GM12878 (cell line): ENCODE measurements at regions not wholly inside any gene's neighbourhood (a gene's known extent, or its start where the extent isn't known, plus 50 kb on each side); places are given as distances from the start of the nearest gene placed in this dataset.

Source experiments
- ATAC-seq: fragments of 200-7000 bp; cut with Tn5 transposase; 3 replicates; pipeline ENCODE4 v1.9.1; 2020; ENCODE audit warnings: mild to moderate bottlenecking, moderate library complexity
- BruUV-seq: library from RNA; stranded (reverse); fragments of 400-500 nt; replicated peaks from 2 replicates; lab custom pipeline; 2021; lab: Mats Ljungman, UMichigan
- CTCF ChIA-PET: fragments of 300-600 bp; sonication (Branson Sonifier 250); formaldehyde crosslinking; extraction: SDS; loops from one replicate; lab custom pipeline; 2021; ENCODE audit warnings: inconsistent platforms; lab: Yijun Ruan, JAX
- POLR2A ChIA-PET: fragments of 350-600 bp; formaldehyde crosslinking; extraction: SDS; loops from one replicate; lab custom pipeline; 2021; ENCODE audit warnings: inconsistent platforms; lab: Charles Lee
- RAD21 ChIA-PET: fragments of 300-600 bp; sonication (Branson Sonifier 250); formaldehyde crosslinking; loops from one replicate; lab custom pipeline; 2023; ENCODE audit warnings: antibody characterized with exemption; ENCODE audit not compliant: unreplicated experiment; lab: Charles Lee
- SMC1A ChIA-PET: fragments of 300-600 bp; sonication (Branson Sonifier 250); formaldehyde crosslinking; loops from one replicate; lab custom pipeline; 2023; ENCODE audit not compliant: unreplicated experiment, uncharacterized antibody; lab: Charles Lee
- DNase-seq: peaks from one replicate; pipeline ENCODE4 v3.0.0-alpha.2; 2011; ENCODE audit warnings: low read depth, low spot score
- FAIRE-seq: peaks from 3 replicates; lab custom pipeline; 2011; peaks lifted over from hg19 to GRCh38; lab: Jason Lieb, UNC
- H2AFZ ChIP-seq: 2 replicates; pipeline ENCODE4 v1.6.0; 2011; ENCODE audit warnings: low read depth, low read length, control low read depth; ENCODE audit not compliant: control insufficient read depth
- H3K27ac ChIP-seq: 2 replicates; pipeline ENCODE4 v1.5.1; 2011; ENCODE audit warnings: control low read depth; ENCODE audit not compliant: control insufficient read depth, insufficient read depth
- H3K27me3 ChIP-seq, 2 experiments: replicated peaks in 1 of 2; 2 replicates each; pipeline versions ENCODE4 v1.6.0 to v1.6.1; 2011; ENCODE audit warnings: low read length in 1 of 2; ENCODE audit not compliant: control insufficient read depth in 2 of 2, insufficient read depth in 2 of 2
- H3K36me3 ChIP-seq, 2 experiments: 2 replicates each; pipeline ENCODE4 v1.5.1; 2011; ENCODE audit warnings: low read length in 1 of 2; ENCODE audit not compliant: control insufficient read depth in 2 of 2, insufficient read depth in 2 of 2
- H3K4me1 ChIP-seq: 2 replicates; pipeline ENCODE4 v1.6.1; 2011; ENCODE audit warnings: mild to moderate bottlenecking, low read length, moderate library complexity, mixed read lengths; ENCODE audit not compliant: control insufficient read depth, insufficient read depth
- H3K4me2 ChIP-seq: 2 replicates; pipeline ENCODE4 v1.6.0; 2011; ENCODE audit warnings: control low read depth; ENCODE audit not compliant: control insufficient read depth, insufficient read depth
- H3K4me3 ChIP-seq: fragments of 200-600 bp; sonication (generic); 2 replicates; pipeline ENCODE4 v1.5.1; 2016
- H3K79me2 ChIP-seq: 2 replicates; pipeline ENCODE4 v1.6.0; 2011; ENCODE audit warnings: low read length; ENCODE audit not compliant: control insufficient read depth, insufficient read depth
- H3K9ac ChIP-seq: 2 replicates; pipeline ENCODE4 v1.8.0; 2011; ENCODE audit warnings: low read length, control low read depth, mixed read lengths; ENCODE audit not compliant: control insufficient read depth, insufficient read depth
- H3K9me3 ChIP-seq: replicated peaks from 3 replicates; pipeline ENCODE4 v1.5.1; 2011; ENCODE audit warnings: mild to moderate bottlenecking, low read length; ENCODE audit not compliant: control insufficient read depth, insufficient read depth
- H4K20me1 ChIP-seq: 2 replicates; pipeline ENCODE4 v1.6.0; 2011; ENCODE audit not compliant: control insufficient read depth, insufficient read depth
- BHLHE40 ChIP-seq, 2 experiments: fragments of 450-650 bp in 1 of 2; IDR thresholded peaks; 2 replicates each; pipeline ENCODE4 v1.6.1; 2011 to 2017; ENCODE audit warnings: low read depth in 2 of 2, borderline replicate concordance in 1 of 2, improper control_type of control experiment in 1 of 2, low read length in 1 of 2, mild to moderate bottlenecking in 1 of 2
- E2F8 ChIP-seq: fragments of 450-650 bp; IDR thresholded peaks from 2 replicates; pipeline ENCODE4 v1.6.1; 2018; ENCODE audit warnings: mild to moderate bottlenecking, low read depth, moderate library complexity; ENCODE audit not compliant: partially characterized antibody
- EP300 ChIP-seq, 2 experiments: fragments of 150-350 bp in 1 of 2; IDR thresholded peaks; 2 replicates each; pipeline ENCODE4 v1.6.1; 2011 to 2012; ENCODE audit warnings: low read depth in 2 of 2, low read length in 2 of 2, borderline replicate concordance in 1 of 2, improper control_type of control experiment in 1 of 2, inconsistent platforms in 1 of 2; ENCODE audit not compliant: control insufficient read depth in 1 of 2
- FOXM1 ChIP-seq: IDR thresholded peaks from 2 replicates; pipeline ENCODE4 v1.6.1; 2012; ENCODE audit warnings: low read depth, mild to moderate bottlenecking, inconsistent platforms, low read length, moderate library complexity
- HCFC1 ChIP-seq: fragments of 150-350 bp; IDR thresholded peaks from 2 replicates; pipeline ENCODE4 v1.6.1; 2014; ENCODE audit warnings: low read length
- JUND ChIP-seq: IDR thresholded peaks from 2 replicates; pipeline ENCODE4 v1.6.1; 2012; ENCODE audit warnings: low read depth, mild to moderate bottlenecking, low read length, improper control_type of control experiment, moderate library complexity
- RAD21 ChIP-seq: IDR thresholded peaks from 2 replicates; pipeline ENCODE4 v1.6.1; 2011; ENCODE audit warnings: mild to moderate bottlenecking, low read depth, low read length, moderate library complexity; ENCODE audit not compliant: insufficient read depth
- SMAD1 ChIP-seq: fragments of 450-650 bp; IDR thresholded peaks from 2 replicates; pipeline ENCODE4 v1.6.1; 2018; ENCODE audit warnings: mild to moderate bottlenecking, low read depth; ENCODE audit not compliant: partially characterized antibody
- ZNF24 ChIP-seq: fragments of 450-650 bp; IDR thresholded peaks from 2 replicates; pipeline ENCODE4 v1.6.1; 2017; ENCODE audit warnings: antibody characterized with exemption, mild to moderate bottlenecking
- ZSCAN29 ChIP-seq: fragments of 450-650 bp; IDR thresholded peaks from 2 replicates; pipeline ENCODE4 v1.6.1; 2017; ENCODE audit warnings: mild to moderate bottlenecking, moderate library complexity
- WGBS: methylation state at CpG from one replicate; pipeline ENCODE4 v1.1.6; 2016; ENCODE audit warnings: low lambda C conversion rate; ENCODE audit not compliant: insufficient replicate concordance, insufficient coverage; ENCODE audit errors: missing lambda C conversion rate; 5-methylcytosine and 5-hydroxymethylcytosine counted together
- in situ Hi-C: fragments of 300-500 bp; cut with MboI; formaldehyde crosslinking; loops from 9 replicates; pipeline ENCODE4 v1.14.3; 2018; ENCODE audit warnings: mixed read lengths
- intact Hi-C: fragments of 100-400 bp; cut with micrococcal nuclease; formaldehyde crosslinking; loops from one replicate; pipeline ENCODE4 v1.14.2; 2022; ENCODE audit not compliant: unreplicated experiment
- TF ChIP-seq, protein P1 (sequence below): fragments of 450-650 bp; IDR thresholded peaks from 2 replicates; pipeline ENCODE4 v1.6.1; 2016; ENCODE audit warnings: mild to moderate bottlenecking

- TF ChIP-seq RAD21 (no peak), ZNF24 (no peak), ZSCAN29 (no peak)
Measured at GRCh38 chr11:92557879-92558278, 333.3 kb downstream of the FAT3 start (continued).

DNA sequence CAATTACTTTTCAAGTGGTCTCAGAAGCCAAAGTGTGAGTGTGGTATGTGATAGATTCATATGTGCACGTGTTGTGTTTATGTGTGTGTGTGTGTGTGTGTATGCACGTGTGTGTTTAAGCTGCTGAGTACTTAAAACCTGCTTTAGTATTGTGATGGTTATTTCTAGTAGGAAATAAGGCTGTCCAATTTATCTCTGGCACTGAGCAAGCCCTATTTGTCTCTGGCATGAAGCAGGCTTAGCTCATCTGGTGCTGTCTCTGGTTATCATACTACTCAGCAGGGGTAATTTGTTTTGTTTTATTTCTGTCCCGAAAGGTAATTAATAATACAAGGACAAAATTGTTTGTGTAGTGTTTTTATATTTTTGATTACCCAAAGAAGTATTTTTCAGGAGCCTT lies 333.7 kb downstream of the FAT3 start:
- Histone ChIP-seq H3K27ac (no peak overlapping the region), H3K4me3 (no peak overlapping the region), H4K20me1 (no peaks in the 10 kb centered on the region), H3K27me3 (no peaks in the 10 kb centered on the region), H3K79me2 (no peaks in the 10 kb centered on the region), H3K36me3 (no peaks in the 10 kb centered on the region), H3K4me2 (no peak overlapping the region)
- BruUV-seq, result no TSS peak
- DNase-seq (no peak), FAIRE-seq (no peak), ATAC-seq (no peak)
- 2% methylated on average over 3 of the region's 3 CpGs for WGBS
- intact Hi-C loops, result no loop called here
- RAD21 ChIA-PET, result no interaction called here
- TF ChIP-seq FOXM1, result no peak
- no peak for TF ChIP-seq HCFC1
- no peak for TF ChIP-seq SMAD1
- TF ChIP-seq JUND, result no peak
- no peak for TF ChIP-seq BHLHE40 (IDR thresholded peaks at IDR 0.05; ENCODE audit: borderline replicate concordance in 1 of 2, low read depth in 2 of 2, low read length in 1 of 2)
- TF ChIP-seq, all 136 proteins: peak for 0
- ChIA-PET POLR2A (no interaction called here), CTCF (no interaction called here), SMC1A (no interaction called here)
- in situ Hi-C loops, result no loop called here
- Histone ChIP-seq H3K4me1 (no peaks in the 10 kb centered on the region), H3K9ac (no peak overlapping the region), H2AFZ (no peak overlapping the region), H3K9me3 (no peaks in the 10 kb centered on the region)

- in situ Hi-C loops (no loop called here), intact Hi-C loops (no loop called here)
- FAIRE-seq (no peak), ATAC-seq (no peak), DNase-seq (no peak)
- Histone ChIP-seq H3K9me3 (no peaks in the 10 kb centered on the region), H3K27ac (no peak overlapping the region), H3K4me1 (no peaks in the 10 kb centered on the region), H3K9ac (no peak overlapping the region), H4K20me1 (no peaks in the 10 kb centered on the region), H3K36me3 (no peaks in the 10 kb centered on the region), H2AFZ (no peak overlapping the region), H3K4me3 (no peak overlapping the region), H3K4me2 (no peak overlapping the region), H3K27me3 (no peaks in the 10 kb centered on the region), H3K79me2 (no peaks in the 10 kb centered on the region)
- BruUV-seq, result no TSS peak
- ChIA-PET RAD21 (no interaction called here), SMC1A (no interaction called here), CTCF (no interaction called here), POLR2A (no interaction called here)
- WGBS, result 39% methylated on average over 1 of the region's 1 CpG
- TF ChIP-seq, protein P1, sequence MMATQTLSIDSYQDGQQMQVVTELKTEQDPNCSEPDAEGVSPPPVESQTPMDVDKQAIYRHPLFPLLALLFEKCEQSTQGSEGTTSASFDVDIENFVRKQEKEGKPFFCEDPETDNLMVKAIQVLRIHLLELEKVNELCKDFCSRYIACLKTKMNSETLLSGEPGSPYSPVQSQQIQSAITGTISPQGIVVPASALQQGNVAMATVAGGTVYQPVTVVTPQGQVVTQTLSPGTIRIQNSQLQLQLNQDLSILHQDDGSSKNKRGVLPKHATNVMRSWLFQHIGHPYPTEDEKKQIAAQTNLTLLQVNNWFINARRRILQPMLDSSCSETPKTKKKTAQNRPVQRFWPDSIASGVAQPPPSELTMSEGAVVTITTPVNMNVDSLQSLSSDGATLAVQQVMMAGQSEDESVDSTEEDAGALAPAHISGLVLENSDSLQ, result no peak
- TF ChIP-seq EP300 (IDR thresholded peaks at IDR 0.05; ENCODE audit: borderline replicate concordance in 1 of 2, control insufficient read depth in 1 of 2, low read depth in 2 of 2, low read length in 2 of 2) (no peak), E2F8 (no peak)
Measured at GRCh38 chr11:92569726-92570125, 345.1 kb downstream of the FAT3 start.
